SU-DHL-6 (cell line): ENCODE measurements at regions not wholly inside any gene's neighbourhood (a gene's known extent, or its start where the extent isn't known, plus 50 kb on each side); places are given as distances from the start of the nearest gene placed in this dataset.

Source experiments
- H2AFZ ChIP-seq: fragments of 200-600 bp; sonication (generic); 2 replicates; pipeline ENCODE4 v1.6.1; 2014; ENCODE audit warnings: low read depth, mild to moderate bottlenecking, moderate library complexity, mixed read lengths, antibody characterized with exemption, low read length; ENCODE audit not compliant: severe bottlenecking
- H3F3A ChIP-seq: fragments of 200-600 bp; shearing (Covaris generic); 2 replicates; pipeline ENCODE4 v1.6.0; 2016; ENCODE audit warnings: antibody characterized with exemption, mild to moderate bottlenecking; ENCODE audit not compliant: insufficient read depth
- H3K27ac ChIP-seq: fragments of 200-600 bp; sonication (generic); 2 replicates; pipeline ENCODE4 v1.5.1; 2016; ENCODE audit warnings: low read depth, mild to moderate bottlenecking, low read length, moderate library complexity, mixed read lengths
- H3K27me3 ChIP-seq: fragments of 200-600 bp; sonication (generic), shearing (Covaris generic); 2 replicates; pipeline ENCODE4 v1.6.0; 2014; ENCODE audit warnings: mild to moderate bottlenecking, low read length
- H3K36me3 ChIP-seq: fragments of 200-600 bp; sonication (generic); 2 replicates; pipeline ENCODE4 v1.6.1; 2014; ENCODE audit warnings: mild to moderate bottlenecking, low read length, mixed read lengths
- H3K4me2 ChIP-seq: fragments of 300-600, 200-600 bp; shearing (Covaris generic), sonication (generic); 2 replicates; pipeline ENCODE4 v1.6.0; 2014; ENCODE audit warnings: low read length, low read depth, mild to moderate bottlenecking; ENCODE audit not compliant: poor library complexity, severe bottlenecking
- H3K4me3 ChIP-seq: fragments of 200-600 bp; sonication (generic); 2 replicates; pipeline ENCODE4 v1.5.1; 2014; ENCODE audit warnings: antibody characterized with exemption, low read length, mild to moderate bottlenecking, mixed read lengths; ENCODE audit not compliant: insufficient read depth, poor library complexity, severe bottlenecking
- H3K79me2 ChIP-seq: fragments of 200-600 bp; sonication (generic); 2 replicates; pipeline ENCODE4 v1.6.1; 2014; ENCODE audit warnings: mild to moderate bottlenecking, low read length, moderate library complexity; ENCODE audit not compliant: insufficient read depth
- H3K9ac ChIP-seq: fragments of 200-600 bp; sonication (generic); 2 replicates; pipeline ENCODE4 v1.7.0; 2014; ENCODE audit warnings: mild to moderate bottlenecking, low read length
- H3K9me2 ChIP-seq: fragments of 200-600 bp; sonication (generic); replicated peaks from 2 replicates; pipeline ENCODE4 v1.6.1; 2014; ENCODE audit warnings: low read length; ENCODE audit not compliant: insufficient read depth
- H3K9me3 ChIP-seq: fragments of 200-600 bp; sonication (generic); 2 replicates; pipeline ENCODE4 v1.6.1; 2014; ENCODE audit warnings: low read length, mixed read lengths; ENCODE audit not compliant: insufficient read depth
- H4K20me1 ChIP-seq: fragments of 200-600 bp; sonication (generic); 2 replicates; pipeline ENCODE4 v1.6.1; 2014; ENCODE audit warnings: low read depth, mild to moderate bottlenecking, antibody characterized with exemption, low read length, moderate library complexity, mixed read lengths
- EZH2phosphoT487 ChIP-seq: fragments of 200-600 bp; sonication (generic), shearing (Covaris generic); conservative IDR thresholded peaks from 2 replicates; pipeline ENCODE4 v1.6.1; 2018; ENCODE audit warnings: mild to moderate bottlenecking, antibody characterized with exemption, low read length, moderate library complexity, mixed read lengths
- TF ChIP-seq, protein P1 (sequence below): fragments of 200-600 bp; sonication (generic); IDR thresholded peaks from one replicate; pipeline ENCODE4 v1.5.1; 2017; ENCODE audit warnings: antibody characterized with exemption, mild to moderate bottlenecking, low read length, moderate library complexity; ENCODE audit not compliant: insufficient read depth, poor library complexity, severe bottlenecking

GRCh38 chr10:3494838-3495230 lies 290.2 kb downstream of the KLF6 start:
- H3K9me3 ChIP-seq: no peaks in the 10 kb centered on the region
- no peaks in the 10 kb centered on the region for H3K9me2 ChIP-seq
- no peaks in the 10 kb centered on the region for H3F3A ChIP-seq
- H3K27me3 ChIP-seq: no peaks in the 10 kb centered on the region
- H2AFZ ChIP-seq: no peak overlapping the region
- H3K4me3 ChIP-seq: no peak overlapping the region
- TF ChIP-seq, protein P1, sequence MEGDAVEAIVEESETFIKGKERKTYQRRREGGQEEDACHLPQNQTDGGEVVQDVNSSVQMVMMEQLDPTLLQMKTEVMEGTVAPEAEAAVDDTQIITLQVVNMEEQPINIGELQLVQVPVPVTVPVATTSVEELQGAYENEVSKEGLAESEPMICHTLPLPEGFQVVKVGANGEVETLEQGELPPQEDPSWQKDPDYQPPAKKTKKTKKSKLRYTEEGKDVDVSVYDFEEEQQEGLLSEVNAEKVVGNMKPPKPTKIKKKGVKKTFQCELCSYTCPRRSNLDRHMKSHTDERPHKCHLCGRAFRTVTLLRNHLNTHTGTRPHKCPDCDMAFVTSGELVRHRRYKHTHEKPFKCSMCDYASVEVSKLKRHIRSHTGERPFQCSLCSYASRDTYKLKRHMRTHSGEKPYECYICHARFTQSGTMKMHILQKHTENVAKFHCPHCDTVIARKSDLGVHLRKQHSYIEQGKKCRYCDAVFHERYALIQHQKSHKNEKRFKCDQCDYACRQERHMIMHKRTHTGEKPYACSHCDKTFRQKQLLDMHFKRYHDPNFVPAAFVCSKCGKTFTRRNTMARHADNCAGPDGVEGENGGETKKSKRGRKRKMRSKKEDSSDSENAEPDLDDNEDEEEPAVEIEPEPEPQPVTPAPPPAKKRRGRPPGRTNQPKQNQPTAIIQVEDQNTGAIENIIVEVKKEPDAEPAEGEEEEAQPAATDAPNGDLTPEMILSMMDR: no peak
- no peak for TF ChIP-seq EZH2phosphoT487
- no peak overlapping the region for H3K4me2 ChIP-seq
- H4K20me1 ChIP-seq: no peaks in the 10 kb centered on the region
- no peaks in the 10 kb centered on the region for H3K36me3 ChIP-seq
- no peak overlapping the region for H3K27ac ChIP-seq
- no peak overlapping the region for H3K9ac ChIP-seq
- H3K79me2 ChIP-seq: no peaks in the 10 kb centered on the region

- H3K27ac ChIP-seq: no peak overlapping the region
- H3K9me3 ChIP-seq: no peaks in the 10 kb centered on the region
- H3K79me2 ChIP-seq: no peaks in the 10 kb centered on the region
- H3K36me3 ChIP-seq: no peaks in the 10 kb centered on the region
- H2AFZ ChIP-seq: no peak overlapping the region
- no peak overlapping the region for H3K4me3 ChIP-seq
- H4K20me1 ChIP-seq: no peaks in the 10 kb centered on the region
- H3K9me2 ChIP-seq: no peaks in the 10 kb centered on the region
- no peak for TF ChIP-seq EZH2phosphoT487
- TF ChIP-seq, protein P1: no peak
- H3F3A ChIP-seq: no peaks in the 10 kb centered on the region
- H3K4me2 ChIP-seq: no peak overlapping the region
- H3K27me3 ChIP-seq: no peaks in the 10 kb centered on the region
- no peak overlapping the region for H3K9ac ChIP-seq
These were observed 290.7 kb downstream of the KLF6 start for GRCh38 chr10:3494131-3494837.

GRCh38 chr10:3493621-3494020 lies 291.4 kb downstream of the KLF6 start:
- H3K9ac ChIP-seq: no peak overlapping the region
- no peaks in the 10 kb centered on the region for H3K36me3 ChIP-seq
- H3K27ac ChIP-seq: no peak overlapping the region
- no peaks in the 10 kb centered on the region for H3K9me2 ChIP-seq
- TF ChIP-seq EZH2phosphoT487: no peak
- TF ChIP-seq, protein P1: no peak
- H3K27me3 ChIP-seq: no peaks in the 10 kb centered on the region
- no peaks in the 10 kb centered on the region for H3K9me3 ChIP-seq
- no peaks in the 10 kb centered on the region for H4K20me1 ChIP-seq
- H3K4me3 ChIP-seq: no peak overlapping the region
- no peak overlapping the region for H2AFZ ChIP-seq
- H3K79me2 ChIP-seq: no peaks in the 10 kb centered on the region
- H3K4me2 ChIP-seq: no peak overlapping the region
- no peaks in the 10 kb centered on the region for H3F3A ChIP-seq
